GM13976 (cell line): ENCODE measurements at regions not wholly inside any gene's neighbourhood (a gene's known extent, or its start where the extent isn't known, plus 50 kb on each side); places are given as distances from the start of the nearest gene placed in this dataset.

Experiments used
- DNase-seq: peaks from one replicate; pipeline ENCODE4 v3.0.0; 2012; ENCODE audit warnings: low spot score
- CTCF ChIP-seq: IDR thresholded peaks from 2 replicates; pipeline ENCODE4 v1.5.1; 2012; ENCODE audit warnings: borderline replicate concordance, mild to moderate bottlenecking; ENCODE audit not compliant: insufficient read depth; ENCODE audit errors: extremely low read depth, missing control alignments, control extremely low read depth
- in situ Hi-C: fragments of 300-500 bp; cut with MboI; formaldehyde crosslinking; loops from one replicate; pipeline ENCODE4 v1.12.0; 2022; ENCODE audit warnings: low sequenced_read_pairs, mixed read lengths, inconsistent platforms; ENCODE audit not compliant: unreplicated experiment

- TF ChIP-seq CTCF: no peak
- in situ Hi-C loops: no loop called here
- no peak for DNase-seq
These were observed 384.5 kb upstream of the CDH4 start for GRCh38 chr20:60867589-60867988.

- no peak for DNase-seq
- no peak for TF ChIP-seq CTCF
- in situ Hi-C loops: no loop called here
These were observed 383.7 kb upstream of the CDH4 start for GRCh38 chr20:60868316-60868891.

GRCh38 chr20:60869087-60869486 is 383.0 kb upstream of the CDH4 start:
- in situ Hi-C loops: no loop called here
- no peak for TF ChIP-seq CTCF
- no peak for DNase-seq

GRCh38 chr20:60869625-60870024 is 382.4 kb upstream of the CDH4 start:
- TF ChIP-seq CTCF: no peak
- in situ Hi-C loops: no loop called here
- no peak for DNase-seq

- no peak for TF ChIP-seq CTCF
- in situ Hi-C loops: no loop called here
These were observed 382.0 kb upstream of the CDH4 start for GRCh38 chr20:60870040-60870439.

GRCh38 chr20:60872224-60872623 is 379.8 kb upstream of the CDH4 start:
- no peak for DNase-seq
- no peak for TF ChIP-seq CTCF
- in situ Hi-C loops: no loop called here

More at GRCh38 chr20:60870040-60870439, 382.0 kb upstream of the CDH4 start:
- no peak for DNase-seq

- no peak for TF ChIP-seq CTCF
- in situ Hi-C loops: no loop called here
- DNase-seq: no peak
These were observed 374.8 kb upstream of the CDH4 start for GRCh38 chr20:60877071-60877857.
